H9 (cell line): ENCODE measurements at regions not wholly inside any gene's neighbourhood (a gene's known extent, or its start where the extent isn't known, plus 50 kb on each side); places are given as distances from the start of the nearest gene placed in this dataset.

Experiments
- DNase-seq: peaks from one replicate; pipeline ENCODE4 v3.0.0-alpha.2; 2017
- H2AFZ ChIP-seq: one replicate; pipeline ENCODE4 v1.6.1; 2013; ENCODE audit warnings: mild to moderate bottlenecking, low read length, control low read depth, moderate library complexity
- H2AK5ac ChIP-seq: 2 replicates; pipeline ENCODE4 v1.6.1; 2013; ENCODE audit warnings: low read length, control low read depth, mixed read lengths; ENCODE audit not compliant: insufficient read length
- H2BK120ac ChIP-seq: one replicate; pipeline ENCODE4 v1.6.1; 2013; ENCODE audit warnings: low read depth, mild to moderate bottlenecking, low read length, control low read depth, inconsistent platforms; ENCODE audit not compliant: poor library complexity, severe bottlenecking
- H2BK12ac ChIP-seq: 2 replicates; pipeline ENCODE4 v1.6.1; 2013; ENCODE audit warnings: low read length, control low read depth, mixed read lengths, low read depth; ENCODE audit not compliant: insufficient read length
- H2BK15ac ChIP-seq: 2 replicates; pipeline ENCODE4 v1.6.1; 2013; ENCODE audit warnings: low read depth, low read length, control low read depth
- H2BK20ac ChIP-seq: one replicate; pipeline ENCODE4 v1.6.1; 2013; ENCODE audit warnings: low read depth, mild to moderate bottlenecking, low read length, control low read depth, inconsistent platforms; ENCODE audit not compliant: poor library complexity, severe bottlenecking
- H2BK5ac ChIP-seq: 2 replicates; pipeline ENCODE4 v1.6.1; 2013; ENCODE audit warnings: low read length, control low read depth, mixed read lengths; ENCODE audit not compliant: insufficient read length
- H3K14ac ChIP-seq: 2 replicates; pipeline ENCODE4 v1.6.1; 2013; ENCODE audit warnings: low read length, control low read depth; ENCODE audit not compliant: insufficient read depth
- H3K18ac ChIP-seq: 2 replicates; pipeline ENCODE4 v1.6.1; 2013; ENCODE audit warnings: low read depth, mild to moderate bottlenecking, mixed read lengths, low read length, control low read depth; ENCODE audit not compliant: insufficient read length
- H3K23ac ChIP-seq: 2 replicates; pipeline ENCODE4 v1.6.1; 2013; ENCODE audit warnings: low read length, control low read depth, mixed read lengths, low read depth; ENCODE audit not compliant: insufficient read length
- H3K23me2 ChIP-seq: 2 replicates; pipeline ENCODE4 v1.6.1; 2013; ENCODE audit warnings: low read depth, mild to moderate bottlenecking, mixed read lengths, low read length, control low read depth; ENCODE audit not compliant: insufficient read length, poor library complexity, severe bottlenecking
- H3K27ac ChIP-seq: 2 replicates; pipeline ENCODE4 v1.5.1; 2013; ENCODE audit warnings: low read length, control low read depth, mixed read lengths, low read depth; ENCODE audit not compliant: insufficient read length
- H3K27me3 ChIP-seq: 2 replicates; pipeline ENCODE4 v1.6.1; 2013; ENCODE audit warnings: low read length, control low read depth, inconsistent platforms; ENCODE audit not compliant: insufficient read depth
- H3K4ac ChIP-seq: 2 replicates; pipeline ENCODE4 v1.6.1; 2013; ENCODE audit warnings: low read depth, mild to moderate bottlenecking, control low read depth, inconsistent platforms, low read length, moderate library complexity
- H3K4me1 ChIP-seq: 2 replicates; pipeline ENCODE4 v1.6.1; 2013; ENCODE audit warnings: low read length, control low read depth, inconsistent platforms; ENCODE audit not compliant: insufficient read depth
- H3K4me2 ChIP-seq: 2 replicates; pipeline ENCODE4 v1.6.1; 2013; ENCODE audit warnings: low read length, control low read depth, mixed read lengths; ENCODE audit not compliant: insufficient read length, insufficient read depth
- H3K56ac ChIP-seq: 2 replicates; pipeline ENCODE4 v1.6.1; 2013; ENCODE audit warnings: low read depth, mild to moderate bottlenecking, mixed read lengths, low read length, control low read depth; ENCODE audit not compliant: insufficient read length
- H3K79me1 ChIP-seq: 2 replicates; pipeline ENCODE4 v1.6.1; 2013; ENCODE audit warnings: low read depth, mild to moderate bottlenecking, moderate library complexity, low read length, control low read depth, inconsistent platforms; ENCODE audit not compliant: insufficient read depth, poor library complexity, severe bottlenecking
- H3K79me2 ChIP-seq: 2 replicates; pipeline ENCODE4 v1.6.1; 2013; ENCODE audit warnings: low read length, control low read depth, inconsistent platforms; ENCODE audit not compliant: insufficient read depth
- H3K9ac ChIP-seq: 2 replicates; pipeline ENCODE4 v1.6.1; 2013; ENCODE audit warnings: low read length, control low read depth, mixed read lengths; ENCODE audit not compliant: insufficient read length; ENCODE audit errors: extremely low read depth
- H3K9me3 ChIP-seq: one replicate; pipeline ENCODE4 v1.6.1; 2013; ENCODE audit warnings: low read depth, low read length, inconsistent platforms; ENCODE audit not compliant: control insufficient read depth
- H3T11ph ChIP-seq: one replicate; pipeline ENCODE4 v1.6.1; 2013; ENCODE audit warnings: mild to moderate bottlenecking, low read length, control low read depth, inconsistent platforms
- H4K20me1 ChIP-seq: one replicate; pipeline ENCODE4 v1.6.1; 2013; ENCODE audit not compliant: control insufficient read depth, insufficient read length, insufficient read depth
- H4K5ac ChIP-seq: 2 replicates; pipeline ENCODE4 v1.6.1; 2013; ENCODE audit warnings: low read depth, mild to moderate bottlenecking, mixed read lengths, low read length, control low read depth; ENCODE audit not compliant: insufficient read length
- H4K8ac ChIP-seq: replicated peaks from 2 replicates; pipeline ENCODE4 v1.6.1; 2013; ENCODE audit warnings: low read length, control low read depth, mixed read lengths, low read depth; ENCODE audit not compliant: insufficient read length
- H4K91ac ChIP-seq: 2 replicates; pipeline ENCODE4 v1.6.1; 2013; ENCODE audit warnings: low read depth, mild to moderate bottlenecking, moderate library complexity, mixed read lengths, low read length, control low read depth; ENCODE audit not compliant: insufficient read length
- H3K27ac Mint-ChIP-seq, 3 experiments: 2 replicates in 2 of 3; 3 replicates in 1 of 3; pipeline ENCODE4 v1.8.0; 2020 to 2021; ENCODE audit warnings: mixed read lengths in 3 of 3, mild to moderate bottlenecking in 1 of 3, moderate library complexity in 1 of 3
- H3K27me3 Mint-ChIP-seq: 2 replicates; pipeline ENCODE4 v1.8.0; 2021; ENCODE audit warnings: low read depth, mild to moderate bottlenecking, moderate library complexity, mixed read lengths
- H3K36me3 Mint-ChIP-seq, 3 experiments: 2 replicates in 2 of 3; 3 replicates in 1 of 3; pipeline ENCODE4 v1.8.0; 2020 to 2021; ENCODE audit warnings: low read depth in 3 of 3, mixed read lengths in 3 of 3; ENCODE audit not compliant: insufficient read depth in 1 of 3
- H3K4me1 Mint-ChIP-seq, 2 experiments: 2 replicates each; pipeline ENCODE4 v1.8.0; 2020; ENCODE audit warnings: mixed read lengths in 2 of 2
- H3K4me3 Mint-ChIP-seq, 2 experiments: 2 replicates in 1 of 2; 3 replicates in 1 of 2; pipeline ENCODE4 v1.8.0; 2020 to 2021; ENCODE audit warnings: mild to moderate bottlenecking in 2 of 2, mixed read lengths in 2 of 2, moderate library complexity in 1 of 2
- H3K9me3 Mint-ChIP-seq, 2 experiments: 2 replicates in 1 of 2; 3 replicates in 1 of 2; pipeline ENCODE4 v1.8.0; 2020; ENCODE audit warnings: mild to moderate bottlenecking in 2 of 2, mixed read lengths in 2 of 2, moderate library complexity in 1 of 2
- CTCF ChIP-seq: fragments of 200-600 bp; sonication (generic); conservative IDR thresholded peaks from 3 replicates; pipeline ENCODE4 v1.8.0; 2021; ENCODE audit warnings: antibody characterized with exemption, mild to moderate bottlenecking
- WGBS: extraction: QIAGEN DNeasy Blood & Tissue Kit; methylation state at CpG from one replicate; pipeline ENCODE4 v1.1.7; 2013; ENCODE audit warnings: missing lambda C conversion rate, low lambda C conversion rate, mixed read lengths; ENCODE audit not compliant: insufficient read length; ENCODE audit errors: extremely low coverage; 5-methylcytosine and 5-hydroxymethylcytosine counted together

- DNase-seq = no peak
- H3K9me3 Mint-ChIP-seq = no peaks in the 10 kb centered on the region
- Histone ChIP-seq H2AFZ (no peak overlapping the region), H3K14ac (no peak overlapping the region), H3K23ac (no peak overlapping the region), H2BK120ac (no peak overlapping the region), H4K5ac (no peak overlapping the region), H4K91ac (no peak overlapping the region), H3T11ph (no peak overlapping the region), H3K56ac (no peak overlapping the region), H2BK5ac (no peak overlapping the region), H3K79me2 (no peaks in the 10 kb centered on the region), H3K18ac (no peak overlapping the region), H3K4me2 (no peak overlapping the region), H2BK15ac (no peak overlapping the region), H4K8ac (no peak overlapping the region), H3K4me1 (peaks cover 2% of the 10 kb centered on the region), H3K79me1 (no peaks in the 10 kb centered on the region), H3K23me2 (no peaks in the 10 kb centered on the region), H3K9me3 (no peaks in the 10 kb centered on the region), H3K27me3 (no peaks in the 10 kb centered on the region), H3K9ac (no peak overlapping the region), H4K20me1 (no peaks in the 10 kb centered on the region), H3K27ac (no peak overlapping the region), H2BK20ac (no peak overlapping the region), H3K4ac (no peak overlapping the region), H2BK12ac (no peak overlapping the region), H2AK5ac (no peak overlapping the region)
- H3K36me3 Mint-ChIP-seq = peaks cover 0 to 12% (median 5%) of the 10 kb centered on the region in 3 experiments; a peak in 1 of 7 replicates
- no peak for TF ChIP-seq CTCF
- no peaks in the 10 kb centered on the region for H3K27me3 Mint-ChIP-seq
- no CpG with 5 or more reads among the region's 3 CpGs for WGBS
- no peak overlapping the region; a peak in 1 of 7 replicates for H3K27ac Mint-ChIP-seq
- H3K4me1 Mint-ChIP-seq = peaks cover 10 to 18% of the 10 kb centered on the region in 2 experiments
- no peak overlapping the region for H3K4me3 Mint-ChIP-seq
These were observed 252.5 kb upstream of the DMRT1 start for GRCh38 chr9:588981-589380.
